HEK293 (cell line): ENCODE measurements at regions not wholly inside any gene's neighbourhood (a gene's known extent, or its start where the extent isn't known, plus 50 kb on each side); places are given as distances from the start of the nearest gene placed in this dataset.

Experiments used
- BCL11A ChIP-seq: fragments of 450-650 bp; formaldehyde crosslinking; IDR thresholded peaks from 2 replicates; pipeline ENCODE4 v1.5.1; 2016; ENCODE audit warnings: low read depth, missing biosample characterization, missing genetic modification characterization
- SALL2 ChIP-seq: fragments of 450-650 bp; formaldehyde crosslinking; IDR thresholded peaks from 2 replicates; pipeline ENCODE4 v1.5.0; 2017; ENCODE audit warnings: missing biosample characterization, mild to moderate bottlenecking, missing genetic modification characterization, borderline replicate concordance
- SP2 ChIP-seq: fragments of 450-650 bp; formaldehyde crosslinking; IDR thresholded peaks from 2 replicates; pipeline ENCODE4 v1.5.1; 2016; ENCODE audit warnings: missing biosample characterization, missing genetic modification characterization
- YY1 ChIP-seq: fragments of 450-650 bp; formaldehyde crosslinking; IDR thresholded peaks from 2 replicates; pipeline ENCODE4 v1.5.1; 2018; ENCODE audit warnings: missing biosample characterization, missing genetic modification characterization
- ZBTB7A ChIP-seq: fragments of 450-650 bp; formaldehyde crosslinking; IDR thresholded peaks from 2 replicates; pipeline ENCODE4 v1.5.1; 2016; ENCODE audit warnings: low read depth, missing biosample characterization, missing genetic modification characterization
- ZNF114 ChIP-seq: fragments of 450-650 bp; formaldehyde crosslinking; IDR thresholded peaks from 2 replicates; pipeline ENCODE4 v1.5.0; 2017; ENCODE audit warnings: missing biosample characterization, missing genetic modification characterization
- ZNF155 ChIP-seq: fragments of 450-650 bp; formaldehyde crosslinking; IDR thresholded peaks from 2 replicates; pipeline ENCODE4 v1.5.1; 2016; ENCODE audit warnings: missing biosample characterization, missing genetic modification characterization
- ZNF175 ChIP-seq: fragments of 450-650 bp; formaldehyde crosslinking; IDR thresholded peaks from 2 replicates; pipeline ENCODE4 v1.5.1; 2016; ENCODE audit warnings: missing biosample characterization, missing genetic modification characterization
- ZNF211 ChIP-seq: fragments of 450-650 bp; formaldehyde crosslinking; IDR thresholded peaks from 2 replicates; pipeline ENCODE4 v1.5.1; 2016; ENCODE audit warnings: low read depth, missing biosample characterization, missing genetic modification characterization
- ZNF274 ChIP-seq, 2 experiments: fragments of 200-500 bp in 1 of 2; fragments of 450-650 bp in 1 of 2; sonication (Bioruptor generic) in 1 of 2; formaldehyde crosslinking in 1 of 2; IDR thresholded peaks; 2 replicates each; pipeline versions ENCODE4 v1.5.1 to v1.6.1; 2014 to 2016; ENCODE audit warnings: borderline replicate concordance in 1 of 2, inconsistent platforms in 1 of 2, low read length in 1 of 2, missing biosample characterization in 1 of 2, missing genetic modification characterization in 1 of 2
- ZNF324 ChIP-seq: fragments of 450-650 bp; formaldehyde crosslinking; IDR thresholded peaks from 2 replicates; pipeline ENCODE4 v1.5.1; 2016; ENCODE audit warnings: missing biosample characterization, missing genetic modification characterization
- ZNF394 ChIP-seq: fragments of 450-650 bp; formaldehyde crosslinking; IDR thresholded peaks from 2 replicates; pipeline ENCODE4 v1.5.1; 2016; ENCODE audit warnings: missing biosample characterization, missing genetic modification characterization, mild to moderate bottlenecking, moderate library complexity, borderline replicate concordance
- ZNF404 ChIP-seq: fragments of 450-650 bp; formaldehyde crosslinking; IDR thresholded peaks from 2 replicates; pipeline ENCODE4 v1.5.1; 2017; ENCODE audit warnings: missing biosample characterization, missing genetic modification characterization
- ZNF529 ChIP-seq: fragments of 450-650 bp; formaldehyde crosslinking; IDR thresholded peaks from 2 replicates; pipeline ENCODE4 v1.5.1; 2017; ENCODE audit warnings: missing genetic modification characterization, missing biosample characterization; ENCODE audit not compliant: insufficient replicate concordance
- ZNF558 ChIP-seq: fragments of 450-650 bp; formaldehyde crosslinking; IDR thresholded peaks from 2 replicates; pipeline ENCODE4 v1.5.1; 2016; ENCODE audit warnings: missing biosample characterization, missing genetic modification characterization
- ZNF76 ChIP-seq: fragments of 450-650 bp; formaldehyde crosslinking; IDR thresholded peaks from 2 replicates; pipeline ENCODE4; 2016; ENCODE audit warnings: low read depth, missing biosample characterization, missing genetic modification characterization, borderline replicate concordance
- TF ChIP-seq, protein P1 (sequence below): fragments of 450-650 bp; formaldehyde crosslinking; IDR thresholded peaks from 2 replicates; pipeline ENCODE4 v1.5.1; 2017; ENCODE audit warnings: missing biosample characterization, missing genetic modification characterization
- TF ChIP-seq, protein P2 (sequence below): fragments of 450-650 bp; formaldehyde crosslinking; IDR thresholded peaks from 2 replicates; pipeline ENCODE4 v1.5.1; 2017; ENCODE audit warnings: missing biosample characterization, mild to moderate bottlenecking, missing genetic modification characterization, moderate library complexity
- TF ChIP-seq, protein P3 (sequence below): fragments of 450-650 bp; formaldehyde crosslinking; IDR thresholded peaks from 2 replicates; pipeline ENCODE4 v1.5.1; 2016; ENCODE audit warnings: missing biosample characterization, missing genetic modification characterization, borderline replicate concordance
- TF ChIP-seq, protein P4 (sequence below): fragments of 450-650 bp; formaldehyde crosslinking; IDR thresholded peaks from 2 replicates; pipeline ENCODE4 v1.5.1; 2016; ENCODE audit warnings: missing biosample characterization, missing genetic modification characterization
- TF ChIP-seq, protein P5 (sequence below): fragments of 450-650 bp; formaldehyde crosslinking; IDR thresholded peaks from 2 replicates; pipeline ENCODE4 v1.5.1; 2016; ENCODE audit warnings: missing biosample characterization, missing genetic modification characterization

DNA sequence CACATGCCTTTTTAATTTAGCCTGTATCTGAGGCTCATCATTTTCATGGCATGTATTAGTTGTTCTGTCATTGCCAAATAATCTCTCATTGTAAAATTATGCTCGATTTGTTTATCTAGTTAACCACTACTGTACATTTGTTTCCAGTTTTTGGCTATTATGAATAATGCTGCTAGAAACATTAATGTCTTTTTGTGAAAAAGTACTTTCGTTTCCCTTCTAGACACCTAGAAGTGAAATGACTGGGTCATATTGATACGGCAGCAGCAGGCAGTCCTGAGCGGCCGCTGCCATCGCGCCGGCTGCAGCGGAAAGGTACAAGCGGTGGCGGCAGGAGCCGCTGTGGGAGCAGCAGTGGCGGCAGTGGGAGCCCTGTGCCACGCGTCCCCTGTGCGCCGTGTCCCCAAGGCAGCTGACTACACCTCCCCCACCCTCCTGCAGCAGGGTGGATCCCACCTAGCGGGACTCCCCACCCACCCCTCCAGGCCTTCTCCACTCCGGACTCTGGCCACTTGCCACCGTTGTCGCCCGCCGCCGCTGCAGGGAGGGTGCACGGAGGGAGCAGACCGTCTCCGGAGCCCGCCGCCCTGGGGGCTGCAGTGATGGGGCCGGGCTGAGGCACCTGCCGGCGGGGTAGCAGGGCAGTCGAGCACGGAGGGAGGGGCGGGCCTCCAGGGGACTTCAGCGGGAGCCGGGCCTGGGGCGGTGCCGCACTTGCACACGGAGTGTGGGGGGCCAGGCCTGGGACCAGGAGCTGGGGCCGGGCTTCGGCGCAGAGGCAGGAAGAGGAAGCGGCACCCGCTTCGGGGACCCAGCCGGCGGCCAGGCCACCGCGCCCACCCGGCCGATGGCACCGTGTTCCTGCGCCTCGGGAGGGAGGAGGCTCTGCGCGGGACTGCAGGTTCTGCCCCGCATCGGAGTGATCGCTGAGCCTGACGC lies 66.8 kb upstream of the RGS7 start (continued):
- no peak for TF ChIP-seq ZNF211 (tag by site-specific recombination)
- no peak for TF ChIP-seq ZNF558
- TF ChIP-seq ZNF274 (IDR thresholded peaks at IDR 0.05; ENCODE audit: low read length) = no peak
- no peak for TF ChIP-seq ZNF274 (tag by site-specific recombination; IDR thresholded peaks at IDR 0.05; ENCODE audit: borderline replicate concordance)
- no peak for TF ChIP-seq BCL11A (tag by site-specific recombination)
- peak; percentile 51; the same call in 1 of the 2 replicates for TF ChIP-seq ZNF76 (tag by site-specific recombination)
- TF ChIP-seq, protein P1, sequence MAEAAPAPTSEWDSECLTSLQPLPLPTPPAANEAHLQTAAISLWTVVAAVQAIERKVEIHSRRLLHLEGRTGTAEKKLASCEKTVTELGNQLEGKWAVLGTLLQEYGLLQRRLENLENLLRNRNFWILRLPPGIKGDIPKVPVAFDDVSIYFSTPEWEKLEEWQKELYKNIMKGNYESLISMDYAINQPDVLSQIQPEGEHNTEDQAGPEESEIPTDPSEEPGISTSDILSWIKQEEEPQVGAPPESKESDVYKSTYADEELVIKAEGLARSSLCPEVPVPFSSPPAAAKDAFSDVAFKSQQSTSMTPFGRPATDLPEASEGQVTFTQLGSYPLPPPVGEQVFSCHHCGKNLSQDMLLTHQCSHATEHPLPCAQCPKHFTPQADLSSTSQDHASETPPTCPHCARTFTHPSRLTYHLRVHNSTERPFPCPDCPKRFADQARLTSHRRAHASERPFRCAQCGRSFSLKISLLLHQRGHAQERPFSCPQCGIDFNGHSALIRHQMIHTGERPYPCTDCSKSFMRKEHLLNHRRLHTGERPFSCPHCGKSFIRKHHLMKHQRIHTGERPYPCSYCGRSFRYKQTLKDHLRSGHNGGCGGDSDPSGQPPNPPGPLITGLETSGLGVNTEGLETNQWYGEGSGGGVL (tag by site-specific recombination) = peak; percentile 87
- TF ChIP-seq, protein P2, sequence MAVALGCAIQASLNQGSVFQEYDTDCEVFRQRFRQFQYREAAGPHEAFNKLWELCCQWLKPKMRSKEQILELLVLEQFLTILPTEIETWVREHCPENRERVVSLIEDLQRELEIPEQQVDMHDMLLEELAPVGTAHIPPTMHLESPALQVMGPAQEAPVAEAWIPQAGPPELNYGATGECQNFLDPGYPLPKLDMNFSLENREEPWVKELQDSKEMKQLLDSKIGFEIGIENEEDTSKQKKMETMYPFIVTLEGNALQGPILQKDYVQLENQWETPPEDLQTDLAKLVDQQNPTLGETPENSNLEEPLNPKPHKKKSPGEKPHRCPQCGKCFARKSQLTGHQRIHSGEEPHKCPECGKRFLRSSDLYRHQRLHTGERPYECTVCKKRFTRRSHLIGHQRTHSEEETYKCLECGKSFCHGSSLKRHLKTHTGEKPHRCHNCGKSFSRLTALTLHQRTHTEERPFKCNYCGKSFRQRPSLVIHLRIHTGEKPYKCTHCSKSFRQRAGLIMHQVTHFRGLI (tag by site-specific recombination) = peak; percentile 47; the same call in 1 of the 2 replicates
- no peak for TF ChIP-seq SALL2 (tag by site-specific recombination)
- no peak for TF ChIP-seq ZNF175 (tag by site-specific recombination)
- TF ChIP-seq ZNF114 (tag by site-specific recombination) = no peak
- TF ChIP-seq, protein P3, sequence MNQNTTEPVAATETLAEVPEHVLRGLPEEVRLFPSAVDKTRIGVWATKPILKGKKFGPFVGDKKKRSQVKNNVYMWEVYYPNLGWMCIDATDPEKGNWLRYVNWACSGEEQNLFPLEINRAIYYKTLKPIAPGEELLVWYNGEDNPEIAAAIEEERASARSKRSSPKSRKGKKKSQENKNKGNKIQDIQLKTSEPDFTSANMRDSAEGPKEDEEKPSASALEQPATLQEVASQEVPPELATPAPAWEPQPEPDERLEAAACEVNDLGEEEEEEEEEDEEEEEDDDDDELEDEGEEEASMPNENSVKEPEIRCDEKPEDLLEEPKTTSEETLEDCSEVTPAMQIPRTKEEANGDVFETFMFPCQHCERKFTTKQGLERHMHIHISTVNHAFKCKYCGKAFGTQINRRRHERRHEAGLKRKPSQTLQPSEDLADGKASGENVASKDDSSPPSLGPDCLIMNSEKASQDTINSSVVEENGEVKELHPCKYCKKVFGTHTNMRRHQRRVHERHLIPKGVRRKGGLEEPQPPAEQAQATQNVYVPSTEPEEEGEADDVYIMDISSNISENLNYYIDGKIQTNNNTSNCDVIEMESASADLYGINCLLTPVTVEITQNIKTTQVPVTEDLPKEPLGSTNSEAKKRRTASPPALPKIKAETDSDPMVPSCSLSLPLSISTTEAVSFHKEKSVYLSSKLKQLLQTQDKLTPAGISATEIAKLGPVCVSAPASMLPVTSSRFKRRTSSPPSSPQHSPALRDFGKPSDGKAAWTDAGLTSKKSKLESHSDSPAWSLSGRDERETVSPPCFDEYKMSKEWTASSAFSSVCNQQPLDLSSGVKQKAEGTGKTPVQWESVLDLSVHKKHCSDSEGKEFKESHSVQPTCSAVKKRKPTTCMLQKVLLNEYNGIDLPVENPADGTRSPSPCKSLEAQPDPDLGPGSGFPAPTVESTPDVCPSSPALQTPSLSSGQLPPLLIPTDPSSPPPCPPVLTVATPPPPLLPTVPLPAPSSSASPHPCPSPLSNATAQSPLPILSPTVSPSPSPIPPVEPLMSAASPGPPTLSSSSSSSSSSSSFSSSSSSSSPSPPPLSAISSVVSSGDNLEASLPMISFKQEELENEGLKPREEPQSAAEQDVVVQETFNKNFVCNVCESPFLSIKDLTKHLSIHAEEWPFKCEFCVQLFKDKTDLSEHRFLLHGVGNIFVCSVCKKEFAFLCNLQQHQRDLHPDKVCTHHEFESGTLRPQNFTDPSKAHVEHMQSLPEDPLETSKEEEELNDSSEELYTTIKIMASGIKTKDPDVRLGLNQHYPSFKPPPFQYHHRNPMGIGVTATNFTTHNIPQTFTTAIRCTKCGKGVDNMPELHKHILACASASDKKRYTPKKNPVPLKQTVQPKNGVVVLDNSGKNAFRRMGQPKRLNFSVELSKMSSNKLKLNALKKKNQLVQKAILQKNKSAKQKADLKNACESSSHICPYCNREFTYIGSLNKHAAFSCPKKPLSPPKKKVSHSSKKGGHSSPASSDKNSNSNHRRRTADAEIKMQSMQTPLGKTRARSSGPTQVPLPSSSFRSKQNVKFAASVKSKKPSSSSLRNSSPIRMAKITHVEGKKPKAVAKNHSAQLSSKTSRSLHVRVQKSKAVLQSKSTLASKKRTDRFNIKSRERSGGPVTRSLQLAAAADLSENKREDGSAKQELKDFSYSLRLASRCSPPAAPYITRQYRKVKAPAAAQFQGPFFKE (tag by site-specific recombination) = no peak; the same call in 1 of the 2 replicates
- no peak for TF ChIP-seq ZNF529 (tag by site-specific recombination)
- TF ChIP-seq ZNF404 (tag by site-specific recombination) = no peak
- no peak for TF ChIP-seq ZNF155 (tag by site-specific recombination)
- peak; percentile 48; the same call in 1 of the 2 replicates for TF ChIP-seq YY1 (tag by site-specific recombination)
- TF ChIP-seq SP2 (tag by site-specific recombination) = peak; percentile 80
- peak; percentile 93; the same call in 1 of the 2 replicates for TF ChIP-seq ZNF324 (tag by site-specific recombination)
- no peak; the same call in 1 of the 2 replicates for TF ChIP-seq ZBTB7A (tag by site-specific recombination)
- peak; percentile 78; the same call in 1 of the 2 replicates for TF ChIP-seq ZNF394 (tag by site-specific recombination)
- TF ChIP-seq, protein P4, sequence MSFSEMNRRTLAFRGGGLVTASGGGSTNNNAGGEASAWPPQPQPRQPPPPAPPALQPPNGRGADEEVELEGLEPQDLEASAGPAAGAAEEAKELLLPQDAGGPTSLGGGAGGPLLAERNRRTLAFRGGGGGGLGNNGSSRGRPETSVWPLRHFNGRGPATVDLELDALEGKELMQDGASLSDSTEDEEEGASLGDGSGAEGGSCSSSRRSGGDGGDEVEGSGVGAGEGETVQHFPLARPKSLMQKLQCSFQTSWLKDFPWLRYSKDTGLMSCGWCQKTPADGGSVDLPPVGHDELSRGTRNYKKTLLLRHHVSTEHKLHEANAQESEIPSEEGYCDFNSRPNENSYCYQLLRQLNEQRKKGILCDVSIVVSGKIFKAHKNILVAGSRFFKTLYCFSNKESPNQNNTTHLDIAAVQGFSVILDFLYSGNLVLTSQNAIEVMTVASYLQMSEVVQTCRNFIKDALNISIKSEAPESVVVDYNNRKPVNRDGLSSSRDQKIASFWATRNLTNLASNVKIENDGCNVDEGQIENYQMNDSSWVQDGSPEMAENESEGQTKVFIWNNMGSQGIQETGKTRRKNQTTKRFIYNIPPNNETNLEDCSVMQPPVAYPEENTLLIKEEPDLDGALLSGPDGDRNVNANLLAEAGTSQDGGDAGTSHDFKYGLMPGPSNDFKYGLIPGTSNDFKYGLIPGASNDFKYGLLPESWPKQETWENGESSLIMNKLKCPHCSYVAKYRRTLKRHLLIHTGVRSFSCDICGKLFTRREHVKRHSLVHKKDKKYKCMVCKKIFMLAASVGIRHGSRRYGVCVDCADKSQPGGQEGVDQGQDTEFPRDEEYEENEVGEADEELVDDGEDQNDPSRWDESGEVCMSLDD (tag by site-specific recombination) = peak; percentile 54; the same call in 1 of the 2 replicates
- TF ChIP-seq, protein P5, sequence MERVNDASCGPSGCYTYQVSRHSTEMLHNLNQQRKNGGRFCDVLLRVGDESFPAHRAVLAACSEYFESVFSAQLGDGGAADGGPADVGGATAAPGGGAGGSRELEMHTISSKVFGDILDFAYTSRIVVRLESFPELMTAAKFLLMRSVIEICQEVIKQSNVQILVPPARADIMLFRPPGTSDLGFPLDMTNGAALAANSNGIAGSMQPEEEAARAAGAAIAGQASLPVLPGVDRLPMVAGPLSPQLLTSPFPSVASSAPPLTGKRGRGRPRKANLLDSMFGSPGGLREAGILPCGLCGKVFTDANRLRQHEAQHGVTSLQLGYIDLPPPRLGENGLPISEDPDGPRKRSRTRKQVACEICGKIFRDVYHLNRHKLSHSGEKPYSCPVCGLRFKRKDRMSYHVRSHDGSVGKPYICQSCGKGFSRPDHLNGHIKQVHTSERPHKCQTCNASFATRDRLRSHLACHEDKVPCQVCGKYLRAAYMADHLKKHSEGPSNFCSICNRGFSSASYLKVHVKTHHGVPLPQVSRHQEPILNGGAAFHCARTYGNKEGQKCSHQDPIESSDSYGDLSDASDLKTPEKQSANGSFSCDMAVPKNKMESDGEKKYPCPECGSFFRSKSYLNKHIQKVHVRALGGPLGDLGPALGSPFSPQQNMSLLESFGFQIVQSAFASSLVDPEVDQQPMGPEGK = peak; percentile 97
